ENCODE measurements at regions not wholly inside any gene's neighbourhood (a gene's known extent, or its start where the extent isn't known, plus 50 kb on each side); places are given as distances from the start of the nearest gene placed in this dataset.

DNA sequence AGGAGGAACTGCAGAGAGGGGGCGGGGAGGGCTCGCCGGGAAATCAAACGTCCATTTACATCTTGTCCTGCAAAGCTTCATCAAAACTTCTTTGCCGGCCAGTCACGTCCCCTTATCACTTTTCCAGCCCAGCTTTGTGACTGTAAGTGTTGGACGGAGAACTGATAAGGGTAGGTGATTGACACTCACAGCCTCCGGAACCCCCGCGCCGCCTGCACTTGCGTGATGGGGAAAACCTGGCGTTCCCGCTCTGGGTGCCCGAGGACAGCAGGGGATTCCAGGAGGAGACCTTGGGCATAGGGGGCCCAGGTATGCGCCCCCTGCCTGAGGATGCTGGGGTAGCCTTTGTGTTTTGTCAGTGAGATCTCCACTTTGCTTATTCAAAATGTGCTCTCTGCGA lies 72.8 kb upstream of the ANKRD34C start (continued):
- TF ChIP-seq, protein P1, sequence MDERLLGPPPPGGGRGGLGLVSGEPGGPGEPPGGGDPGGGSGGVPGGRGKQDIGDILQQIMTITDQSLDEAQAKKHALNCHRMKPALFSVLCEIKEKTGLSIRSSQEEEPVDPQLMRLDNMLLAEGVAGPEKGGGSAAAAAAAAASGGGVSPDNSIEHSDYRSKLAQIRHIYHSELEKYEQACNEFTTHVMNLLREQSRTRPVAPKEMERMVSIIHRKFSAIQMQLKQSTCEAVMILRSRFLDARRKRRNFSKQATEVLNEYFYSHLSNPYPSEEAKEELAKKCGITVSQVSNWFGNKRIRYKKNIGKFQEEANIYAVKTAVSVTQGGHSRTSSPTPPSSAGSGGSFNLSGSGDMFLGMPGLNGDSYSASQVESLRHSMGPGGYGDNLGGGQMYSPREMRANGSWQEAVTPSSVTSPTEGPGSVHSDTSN (CRISPR knock-in tag; IDR thresholded peaks at IDR 0.05; ENCODE audit: low read depth), result no peak
- TF ChIP-seq, protein P1 (tag; conservative IDR thresholded peaks at IDR 0.05; ENCODE audit: low read depth), result 0 out of 2 replicates have a peak, but pooled peaks have one; percentile 50
- TF ChIP-seq CXXC5 (CRISPR knock-in tag; IDR thresholded peaks at IDR 0.05), result peak; percentile 36; the same call in 1 of the 2 replicates
- TF ChIP-seq, protein P2, sequence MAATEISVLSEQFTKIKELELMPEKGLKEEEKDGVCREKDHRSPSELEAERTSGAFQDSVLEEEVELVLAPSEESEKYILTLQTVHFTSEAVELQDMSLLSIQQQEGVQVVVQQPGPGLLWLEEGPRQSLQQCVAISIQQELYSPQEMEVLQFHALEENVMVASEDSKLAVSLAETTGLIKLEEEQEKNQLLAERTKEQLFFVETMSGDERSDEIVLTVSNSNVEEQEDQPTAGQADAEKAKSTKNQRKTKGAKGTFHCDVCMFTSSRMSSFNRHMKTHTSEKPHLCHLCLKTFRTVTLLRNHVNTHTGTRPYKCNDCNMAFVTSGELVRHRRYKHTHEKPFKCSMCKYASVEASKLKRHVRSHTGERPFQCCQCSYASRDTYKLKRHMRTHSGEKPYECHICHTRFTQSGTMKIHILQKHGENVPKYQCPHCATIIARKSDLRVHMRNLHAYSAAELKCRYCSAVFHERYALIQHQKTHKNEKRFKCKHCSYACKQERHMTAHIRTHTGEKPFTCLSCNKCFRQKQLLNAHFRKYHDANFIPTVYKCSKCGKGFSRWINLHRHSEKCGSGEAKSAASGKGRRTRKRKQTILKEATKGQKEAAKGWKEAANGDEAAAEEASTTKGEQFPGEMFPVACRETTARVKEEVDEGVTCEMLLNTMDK (IDR thresholded peaks at IDR 0.05; ENCODE audit: borderline replicate concordance, insufficient read depth, low read depth, low read length, poor library complexity, severe bottlenecking), result peak; percentile 18

DNA sequence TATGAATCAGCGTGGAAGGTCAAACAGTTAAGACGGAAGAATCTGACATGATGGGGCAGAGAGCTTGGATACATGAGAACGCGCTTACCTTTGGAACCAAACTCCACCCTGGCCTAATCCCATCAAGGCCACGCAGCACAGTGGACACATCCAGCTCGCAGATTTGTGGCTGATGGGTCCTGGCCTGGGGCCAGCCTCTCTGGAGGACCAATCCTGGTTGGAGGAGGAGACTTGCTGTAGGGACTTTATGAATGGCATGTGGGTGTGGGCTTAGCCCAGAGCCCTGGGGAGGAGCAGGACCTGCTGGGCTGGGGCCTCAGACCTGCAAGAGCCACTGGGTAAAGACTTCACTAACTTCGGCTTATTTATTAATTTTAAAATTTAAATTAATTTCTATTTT lies 73.4 kb upstream of the ANKRD34C start:
- no peak overlapping the region for H2AFZ ChIP-seq (ENCODE audit: low read depth, low read length)
- H3K79me2 ChIP-seq (ENCODE audit: control insufficient read depth, insufficient read depth, low read length), result no peaks in the 10 kb centered on the region
- no TSS peak for BruUV-seq (replicated peaks)
- in situ Hi-C loops (cut with MboI), result no loop called here
- H3K9me1 ChIP-seq (ENCODE audit: control insufficient read depth, insufficient read depth, low read length), result no peaks in the 10 kb centered on the region
- intact Hi-C loops (cut with micrococcal nuclease), result no loop called here
- peaks cover 2 to 4% of the 10 kb centered on the region in 2 experiments; a peak in 1 of 5 replicates for H3K4me1 ChIP-seq (replicated peaks in 1 of 2; ENCODE audit: control insufficient read depth in 2 of 2, insufficient read depth in 2 of 2, low read length in 2 of 2)
- ChIA-PET POLR2A (interaction anchor here (1.0 kb wide), 1 partner anchor 10 kb away, joined by 4 read pairs; no protein-coding TSS in a partner anchor), CTCF (ENCODE audit: low intra/inter-chr PET ratio) (no interaction called here)
- no peak overlapping the region for H3K9ac ChIP-seq (ENCODE audit: insufficient read depth in 1 of 2, low read depth in 2 of 2, low read length in 2 of 2)
- no peak overlapping the region for H3K4me2 ChIP-seq (ENCODE audit: insufficient read depth, low read length)
- no peak for FAIRE-seq
- DNase-seq (ENCODE audit: extremely low read depth in 1 of 4, low spot score in 3 of 4), result no peak
- no peaks in the 10 kb centered on the region for H3K9me3 ChIP-seq (replicated peaks; ENCODE audit: control insufficient read depth, insufficient read depth, low read depth, low read length)
- no peak overlapping the region for H3K4me3 ChIP-seq
- H4K20me1 ChIP-seq (replicated peaks; ENCODE audit: control insufficient read depth, insufficient read depth, low read length), result no peaks in the 10 kb centered on the region; the same call in none of the 2 replicates
- WGBS (ENCODE audit: insufficient coverage, low coverage, missing lambda C conversion rate), result 11% methylated on average over 7 of the region's 7 CpGs
- no peak overlapping the region for H3K27ac ChIP-seq (ENCODE audit: extremely low read depth, low read depth, low read length)
- H3K27me3 ChIP-seq (ENCODE audit: control insufficient read depth in 2 of 2, insufficient read depth in 2 of 2, low read length in 2 of 2), result peaks cover 5 to 30% of the 10 kb centered on the region in 2 experiments; a peak in 4 of 5 replicates
- no peak for ATAC-seq
- H3K36me3 ChIP-seq (ENCODE audit: control insufficient read depth, insufficient read depth, low read length), result no peaks in the 10 kb centered on the region
- TF ChIP-seq ESRRA (IDR thresholded peaks at IDR 0.05; ENCODE audit: borderline replicate concordance, low read depth), result no peak
- no peak for TF ChIP-seq L3MBTL2 (IDR thresholded peaks at IDR 0.05)
- no peak for TF ChIP-seq HDAC3 (IDR thresholded peaks at IDR 0.05; ENCODE audit: borderline replicate concordance, partially characterized antibody)
- TF ChIP-seq, protein P3, sequence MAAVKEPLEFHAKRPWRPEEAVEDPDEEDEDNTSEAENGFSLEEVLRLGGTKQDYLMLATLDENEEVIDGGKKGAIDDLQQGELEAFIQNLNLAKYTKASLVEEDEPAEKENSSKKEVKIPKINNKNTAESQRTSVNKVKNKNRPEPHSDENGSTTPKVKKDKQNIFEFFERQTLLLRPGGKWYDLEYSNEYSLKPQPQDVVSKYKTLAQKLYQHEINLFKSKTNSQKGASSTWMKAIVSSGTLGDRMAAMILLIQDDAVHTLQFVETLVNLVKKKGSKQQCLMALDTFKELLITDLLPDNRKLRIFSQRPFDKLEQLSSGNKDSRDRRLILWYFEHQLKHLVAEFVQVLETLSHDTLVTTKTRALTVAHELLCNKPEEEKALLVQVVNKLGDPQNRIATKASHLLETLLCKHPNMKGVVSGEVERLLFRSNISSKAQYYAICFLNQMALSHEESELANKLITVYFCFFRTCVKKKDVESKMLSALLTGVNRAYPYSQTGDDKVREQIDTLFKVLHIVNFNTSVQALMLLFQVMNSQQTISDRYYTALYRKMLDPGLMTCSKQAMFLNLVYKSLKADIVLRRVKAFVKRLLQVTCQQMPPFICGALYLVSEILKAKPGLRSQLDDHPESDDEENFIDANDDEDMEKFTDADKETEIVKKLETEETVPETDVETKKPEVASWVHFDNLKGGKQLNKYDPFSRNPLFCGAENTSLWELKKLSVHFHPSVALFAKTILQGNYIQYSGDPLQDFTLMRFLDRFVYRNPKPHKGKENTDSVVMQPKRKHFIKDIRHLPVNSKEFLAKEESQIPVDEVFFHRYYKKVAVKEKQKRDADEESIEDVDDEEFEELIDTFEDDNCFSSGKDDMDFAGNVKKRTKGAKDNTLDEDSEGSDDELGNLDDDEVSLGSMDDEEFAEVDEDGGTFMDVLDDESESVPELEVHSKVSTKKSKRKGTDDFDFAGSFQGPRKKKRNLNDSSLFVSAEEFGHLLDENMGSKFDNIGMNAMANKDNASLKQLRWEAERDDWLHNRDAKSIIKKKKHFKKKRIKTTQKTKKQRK (IDR thresholded peaks at IDR 0.05; ENCODE audit: borderline replicate concordance, low read depth, low read length), result no peak
- TF ChIP-seq DMBX1 (CRISPR knock-in tag; IDR thresholded peaks at IDR 0.05; ENCODE audit: borderline replicate concordance), result no peak
- TF ChIP-seq, protein P4, sequence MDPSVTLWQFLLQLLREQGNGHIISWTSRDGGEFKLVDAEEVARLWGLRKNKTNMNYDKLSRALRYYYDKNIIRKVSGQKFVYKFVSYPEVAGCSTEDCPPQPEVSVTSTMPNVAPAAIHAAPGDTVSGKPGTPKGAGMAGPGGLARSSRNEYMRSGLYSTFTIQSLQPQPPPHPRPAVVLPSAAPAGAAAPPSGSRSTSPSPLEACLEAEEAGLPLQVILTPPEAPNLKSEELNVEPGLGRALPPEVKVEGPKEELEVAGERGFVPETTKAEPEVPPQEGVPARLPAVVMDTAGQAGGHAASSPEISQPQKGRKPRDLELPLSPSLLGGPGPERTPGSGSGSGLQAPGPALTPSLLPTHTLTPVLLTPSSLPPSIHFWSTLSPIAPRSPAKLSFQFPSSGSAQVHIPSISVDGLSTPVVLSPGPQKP (CRISPR knock-in tag; IDR thresholded peaks at IDR 0.05), result no peak
- no peak for TF ChIP-seq SRSF1 (IDR thresholded peaks at IDR 0.05; ENCODE audit: low read depth, low read length)
